AG08396 (cell line): ENCODE measurements at regions not wholly inside any gene's neighbourhood (a gene's known extent, or its start where the extent isn't known, plus 50 kb on each side); places are given as distances from the start of the nearest gene placed in this dataset.

ENCODE experiments used
- DNase-seq: peaks from one replicate; pipeline ENCODE4 v3.0.0; 2012; ENCODE audit warnings: low spot score, mixed read lengths

DNA sequence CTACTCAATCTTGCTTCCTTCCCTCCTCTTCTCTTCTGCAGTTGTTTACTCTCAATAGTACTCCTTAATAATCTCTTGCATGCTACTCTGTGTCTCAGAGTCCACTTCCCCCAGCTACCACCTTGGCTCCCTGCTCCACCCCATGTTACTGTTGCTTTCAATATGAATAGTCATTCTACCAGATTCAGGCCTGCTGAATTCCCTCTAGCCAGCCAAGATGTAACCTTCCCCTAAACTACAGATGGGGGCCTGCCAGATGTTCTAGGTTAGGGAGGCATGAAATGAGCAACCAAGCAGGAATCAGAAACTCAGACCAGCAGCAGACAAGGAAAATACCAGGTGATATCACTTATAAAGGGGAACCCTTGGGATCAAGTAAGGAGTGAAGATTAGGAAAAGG, 392.1 kb upstream of the DDHD1 start:
- DNase-seq: no peak

DNA sequence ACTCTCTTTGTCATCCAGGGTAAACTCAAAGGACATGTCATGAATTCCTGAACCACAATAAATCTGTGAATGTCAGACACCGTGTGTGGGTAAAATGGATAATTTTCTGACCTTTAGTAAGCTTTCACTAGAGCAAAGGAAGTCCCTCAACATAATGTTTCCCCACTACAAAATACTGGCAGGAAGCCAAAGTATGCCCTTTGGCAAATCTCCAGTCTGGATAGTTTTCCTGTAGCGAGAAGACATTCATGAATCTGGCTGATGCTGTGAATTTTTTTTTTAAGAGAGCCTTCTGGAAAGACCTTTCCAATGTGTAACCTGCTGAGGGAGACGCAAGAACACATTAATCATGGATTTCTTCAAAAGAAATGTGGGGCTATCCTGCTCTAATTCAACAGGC, 389.6 kb upstream of the DDHD1 start:
- DNase-seq: peak; percentile 8

DNA sequence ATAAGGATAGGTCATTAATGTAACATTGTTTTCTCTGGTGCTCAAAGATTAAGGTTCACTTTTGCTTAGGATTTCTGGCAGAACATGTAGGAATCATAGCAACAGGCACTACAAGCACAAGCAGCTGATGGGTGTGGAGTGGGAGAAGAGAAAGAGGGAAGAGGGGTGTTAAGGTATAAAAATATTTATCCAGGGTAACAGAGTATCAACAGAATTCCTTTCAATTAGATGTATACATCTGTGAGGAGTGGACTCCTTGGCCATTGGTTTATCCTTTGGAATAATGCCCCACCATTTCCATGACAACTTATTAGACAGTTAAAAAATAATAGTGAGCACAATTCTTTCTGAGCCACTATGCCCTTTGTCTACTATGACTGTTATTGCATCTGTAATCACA, 388.3 kb upstream of the DDHD1 start:
- no peak for DNase-seq

DNA sequence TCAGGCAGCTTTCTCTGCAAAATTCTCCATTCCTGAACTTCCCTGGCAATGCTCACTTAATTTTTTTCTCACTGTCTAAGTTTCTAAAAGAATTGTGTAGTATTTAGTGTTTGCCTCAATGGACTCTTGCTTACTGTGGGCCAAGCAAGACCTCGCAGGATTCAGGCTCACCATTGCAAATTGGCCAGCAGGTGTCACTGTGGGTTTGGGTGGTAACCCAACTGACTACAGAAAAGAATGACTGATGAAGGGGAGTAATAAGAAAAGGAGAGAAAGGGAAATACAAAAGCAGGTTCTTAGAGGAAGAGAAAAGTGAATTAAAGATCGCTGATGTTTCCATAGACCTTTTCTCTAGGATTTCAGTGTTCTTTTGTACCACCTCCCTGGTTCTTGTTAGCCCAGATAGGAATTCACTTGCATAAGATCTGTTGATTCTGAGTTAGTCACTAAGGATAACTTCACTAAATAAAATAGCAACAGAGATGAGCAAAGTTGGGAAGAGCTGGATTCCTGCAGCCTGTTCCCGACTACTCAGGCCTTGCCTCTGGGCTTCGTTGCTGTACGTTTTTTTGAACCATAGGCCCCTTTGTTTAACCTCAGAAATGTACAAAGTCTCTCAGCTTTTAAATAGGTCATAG, 386.5 kb upstream of the DDHD1 start:
- peak; percentile 54 for DNase-seq

DNA sequence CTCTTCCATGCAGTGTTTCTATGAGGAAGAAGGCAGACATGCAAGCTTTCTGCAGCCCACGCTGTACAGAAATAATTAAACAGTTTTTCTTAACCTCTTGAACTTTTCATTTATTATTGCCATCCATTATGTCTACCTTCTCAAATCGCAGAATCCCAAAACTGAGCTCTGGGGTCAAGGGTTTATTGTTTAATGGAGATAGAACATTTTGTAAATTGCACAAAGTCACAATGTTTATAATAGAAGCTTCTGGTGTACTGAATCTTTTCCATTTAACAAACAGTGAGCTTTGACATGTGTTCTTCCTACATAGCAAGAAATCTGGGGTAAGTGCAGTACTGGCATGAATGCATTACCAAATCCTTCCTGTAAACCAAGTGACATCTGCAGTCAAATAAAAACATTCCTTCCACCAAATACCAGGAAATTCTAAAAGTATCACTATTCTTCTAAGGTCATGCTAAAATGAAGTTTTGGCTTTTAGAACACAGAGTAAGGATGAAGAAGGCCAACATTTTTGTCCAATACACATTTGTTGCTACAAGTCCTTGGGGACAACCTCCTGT, 385.3 kb upstream of the DDHD1 start:
- DNase-seq: no peak

DNA sequence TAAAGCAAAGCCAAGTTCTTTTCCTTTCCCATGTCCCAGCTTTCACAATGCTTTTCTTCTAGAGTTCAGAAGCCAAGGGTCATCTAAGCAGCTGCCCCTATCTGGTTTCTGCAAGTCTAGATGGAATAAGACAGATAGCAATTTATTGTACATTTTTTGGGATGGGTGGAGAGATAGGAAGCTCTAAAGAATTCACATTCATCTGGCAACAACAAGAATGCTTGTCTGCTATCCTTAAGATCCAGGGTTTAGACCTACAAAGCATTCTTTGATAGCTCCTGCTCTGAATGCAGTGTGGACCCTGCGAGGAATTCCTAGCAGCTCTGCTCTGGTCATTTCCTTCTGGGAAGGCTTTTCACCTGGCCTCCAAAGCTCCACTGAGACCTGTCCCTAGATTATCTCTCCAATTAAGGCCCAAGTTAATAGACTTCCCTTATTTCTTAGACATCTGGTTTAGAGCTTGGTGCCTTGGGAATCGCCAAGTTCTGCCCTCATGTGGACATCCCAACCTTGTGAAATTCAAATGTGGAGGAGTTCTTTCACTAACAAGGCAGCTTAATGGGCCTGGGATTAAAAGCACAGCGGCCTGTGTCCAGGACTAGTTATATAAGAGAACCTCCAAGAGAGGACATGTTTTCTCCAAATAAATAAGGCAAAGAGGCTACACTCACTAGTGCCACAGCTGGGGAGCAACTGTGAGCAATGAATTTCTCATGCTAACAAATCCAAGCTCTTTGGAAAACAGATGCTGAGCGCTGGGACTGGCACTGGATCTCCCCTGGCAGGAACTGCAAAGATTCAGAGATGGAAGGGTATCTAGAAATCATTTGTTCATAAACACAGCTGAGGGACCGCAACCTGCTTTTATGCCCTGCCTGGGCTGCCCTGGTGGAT, 384.5 kb upstream of the DDHD1 start:
- no peak for DNase-seq

DNA sequence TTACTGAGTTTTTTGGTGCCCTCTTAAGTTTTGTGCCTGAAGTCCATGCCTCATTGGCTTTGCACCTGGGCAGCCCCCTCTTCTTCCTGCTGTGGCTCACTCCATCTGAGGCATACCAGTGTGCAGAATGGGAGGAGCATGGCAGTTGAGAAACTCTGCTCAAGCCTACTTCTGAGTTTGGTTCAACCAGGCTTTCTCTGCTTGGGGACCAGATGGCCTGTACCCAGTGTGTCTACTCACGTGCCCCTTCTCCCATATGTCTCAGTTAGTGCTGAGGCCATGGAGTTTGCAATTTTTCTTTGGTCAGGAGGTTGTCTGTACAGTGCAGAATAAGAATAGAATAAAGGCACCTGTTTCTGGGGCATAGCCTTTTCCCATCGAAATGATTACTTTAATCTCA, 383.3 kb upstream of the DDHD1 start:
- DNase-seq: no peak

DNA sequence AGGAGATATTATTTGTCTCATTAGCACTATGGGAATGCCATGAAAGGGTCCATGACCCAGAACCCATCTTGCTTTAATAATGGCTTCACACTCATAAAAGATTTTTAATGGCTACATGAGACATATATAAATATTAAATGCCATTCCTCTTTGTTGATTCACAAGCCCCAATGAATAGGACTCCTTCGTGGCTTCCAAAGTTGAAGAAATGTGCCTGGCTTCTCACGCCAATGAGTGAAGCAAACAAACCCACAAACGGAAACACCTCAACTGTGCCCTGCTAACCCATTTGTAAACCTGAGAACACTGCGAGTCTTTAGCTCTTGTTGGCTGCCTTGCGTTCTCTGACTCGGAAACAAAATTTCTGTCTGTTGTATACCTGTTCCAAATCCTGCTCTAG, 381.7 kb upstream of the DDHD1 start:
- no peak for DNase-seq

DNA sequence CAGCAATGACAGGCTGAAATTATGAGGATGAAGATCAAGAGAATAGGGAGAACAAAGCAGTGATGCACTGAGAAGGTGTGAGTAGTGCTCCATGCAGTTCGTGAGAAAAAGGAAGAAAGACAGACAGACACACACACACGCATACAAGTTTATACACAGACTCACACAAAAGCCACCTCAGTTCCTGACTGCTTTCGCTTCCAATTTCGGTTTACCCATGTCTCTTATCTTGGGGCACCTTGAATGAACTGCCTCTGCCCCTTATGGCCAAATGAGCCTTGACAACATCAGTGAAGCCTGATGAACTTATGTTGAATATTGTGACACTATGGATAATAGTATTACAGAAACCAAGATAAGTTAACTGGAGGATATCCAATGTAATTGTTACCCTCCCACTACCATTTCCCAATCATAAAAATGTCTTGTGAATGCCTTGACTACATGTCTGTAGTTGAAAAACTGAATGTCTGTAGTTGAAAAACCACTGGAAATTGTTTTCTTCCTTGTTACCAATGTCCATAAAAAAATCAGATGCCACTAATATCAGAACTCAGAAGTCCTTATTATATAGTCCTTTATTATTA, 380.4 kb upstream of the DDHD1 start:
- DNase-seq: no peak

DNA sequence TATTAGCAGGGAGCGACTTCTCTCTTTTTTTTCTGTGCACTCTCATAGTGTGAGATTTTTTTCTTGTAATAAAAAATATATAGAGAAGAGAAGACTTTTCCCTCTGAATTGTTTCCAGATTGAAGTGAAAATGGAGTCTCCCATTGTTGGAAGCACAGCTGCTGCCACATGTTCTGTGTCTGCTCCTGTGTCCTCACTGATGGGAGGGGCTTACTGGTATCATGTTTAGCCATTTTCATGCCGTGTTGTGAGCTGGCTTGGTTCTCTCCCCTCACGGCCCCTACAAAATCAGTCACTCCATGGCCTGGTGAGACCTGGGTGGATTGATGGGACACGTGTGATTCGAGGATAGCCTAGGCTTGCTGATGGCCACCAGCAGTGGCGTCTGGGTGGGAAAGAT, 379.7 kb upstream of the DDHD1 start:
- DNase-seq: no peak

DNA sequence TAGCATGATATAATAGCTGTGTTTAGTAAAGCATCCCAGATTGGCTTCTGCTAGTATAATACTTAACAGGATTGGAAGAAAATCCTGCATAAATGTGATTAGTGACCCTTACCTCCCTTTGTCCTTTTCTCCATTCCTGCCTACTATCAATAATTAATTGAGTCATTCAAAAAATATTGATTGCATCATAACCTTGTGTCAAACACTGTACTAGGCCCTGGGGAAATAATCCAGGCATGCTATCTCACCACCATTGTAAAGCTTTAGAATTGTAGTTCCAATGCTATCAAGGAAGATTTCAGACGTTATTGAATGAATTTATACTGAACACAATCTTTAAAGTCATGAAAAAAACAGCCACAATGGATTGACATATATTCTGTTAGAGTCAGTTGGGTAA, 378.6 kb upstream of the DDHD1 start:
- DNase-seq: no peak

DNA sequence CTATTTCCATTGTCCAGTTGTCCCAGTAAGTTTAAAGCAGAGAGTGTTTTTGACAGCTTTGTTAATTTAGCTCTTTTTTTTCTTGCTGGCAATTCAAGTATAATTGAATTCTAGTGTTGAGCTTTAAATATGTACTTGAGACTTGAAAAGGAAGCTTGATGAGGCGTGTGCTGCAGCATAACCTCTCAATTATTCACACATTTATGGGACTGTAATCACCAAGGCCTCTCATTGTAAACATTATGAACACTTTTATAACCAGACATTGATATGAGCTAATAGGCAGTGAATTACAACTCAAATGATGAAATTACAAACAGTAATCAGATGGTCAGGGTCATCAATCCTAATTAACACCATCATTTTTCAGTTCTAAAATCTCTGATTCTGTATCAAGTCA, 378.0 kb upstream of the DDHD1 start:
- DNase-seq: no peak

DNA sequence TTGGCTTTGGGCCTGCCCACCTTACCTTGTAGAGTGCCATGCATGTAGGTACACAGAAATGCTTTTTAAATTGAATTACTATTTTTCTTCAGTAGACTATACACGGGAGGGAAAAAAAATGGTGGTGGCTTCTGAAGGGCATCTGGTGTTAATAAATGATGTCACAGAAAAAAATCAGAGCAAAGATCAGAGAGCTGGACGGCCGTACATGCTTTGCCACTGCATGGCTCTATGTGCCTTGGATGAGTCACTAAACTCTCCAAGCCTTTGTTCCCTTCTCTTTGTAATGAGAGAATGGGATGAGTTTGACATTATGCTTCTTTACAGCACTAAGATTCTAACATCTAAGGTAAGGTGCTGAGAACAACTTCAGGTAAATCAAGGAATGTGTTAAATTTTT, 376.4 kb upstream of the DDHD1 start:
- no peak for DNase-seq

DNA sequence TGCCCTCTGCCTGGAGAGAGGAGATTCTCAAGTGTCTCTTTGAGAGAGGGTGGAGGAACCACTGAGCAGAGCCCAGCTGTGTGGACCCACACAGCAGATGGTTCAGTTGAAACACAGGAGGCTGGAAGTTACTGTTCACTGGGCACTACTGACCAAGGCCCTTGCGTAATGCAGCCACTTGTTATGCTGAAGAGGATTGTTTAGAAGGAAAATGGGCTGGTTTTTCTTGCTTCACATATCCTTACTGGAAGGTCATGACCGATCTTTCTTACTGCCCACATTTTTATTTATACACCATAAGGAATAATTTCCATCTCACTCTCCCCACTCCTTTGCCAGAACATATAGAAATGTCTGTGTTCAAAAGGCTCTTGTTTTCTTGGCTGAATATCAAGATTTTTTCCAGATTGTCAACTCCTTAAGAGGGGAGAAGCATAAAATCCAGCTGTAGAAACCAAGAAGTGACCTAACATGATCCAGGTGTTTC, 375.1 kb upstream of the DDHD1 start:
- peak; percentile 24 for DNase-seq

DNA sequence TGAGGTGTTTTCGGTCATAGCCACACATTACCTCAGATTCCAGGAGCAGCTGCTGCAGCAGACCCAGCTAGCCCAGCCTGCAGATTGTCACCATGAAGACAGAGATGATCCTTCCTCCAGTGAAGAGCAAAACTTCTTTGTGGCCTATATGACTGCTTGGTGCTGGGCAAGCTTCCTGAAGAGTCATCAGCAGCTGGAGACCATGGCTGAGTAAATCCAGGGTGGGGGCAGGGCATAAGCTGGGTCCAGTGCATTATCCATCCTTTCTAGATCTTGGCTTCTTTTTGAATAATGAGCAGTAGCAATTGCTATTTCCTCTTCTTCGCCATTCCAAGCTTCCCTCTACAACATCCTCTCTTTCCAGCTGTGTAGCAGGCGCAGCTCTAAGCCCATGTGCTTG, 373.1 kb upstream of the DDHD1 start:
- DNase-seq: no peak

DNA sequence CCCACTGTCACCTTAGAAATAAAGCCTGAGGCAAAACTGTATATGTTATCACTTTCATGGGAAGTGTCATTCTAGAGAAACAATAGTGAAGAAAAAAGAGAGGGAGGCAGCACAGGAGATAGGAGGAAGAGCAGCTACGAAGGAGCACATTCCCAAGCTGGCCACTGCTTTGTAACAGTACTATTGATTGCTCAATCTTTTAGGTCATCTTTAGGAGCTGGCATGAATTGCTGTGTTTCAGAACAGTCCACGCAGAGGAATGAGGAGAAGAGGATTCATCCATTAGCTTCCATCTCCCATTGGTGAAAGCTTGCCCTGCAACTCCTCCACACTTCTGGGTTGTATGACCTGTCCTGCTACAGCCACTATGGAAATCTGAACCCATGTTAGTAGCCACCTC, 372.5 kb upstream of the DDHD1 start:
- no peak for DNase-seq

DNA sequence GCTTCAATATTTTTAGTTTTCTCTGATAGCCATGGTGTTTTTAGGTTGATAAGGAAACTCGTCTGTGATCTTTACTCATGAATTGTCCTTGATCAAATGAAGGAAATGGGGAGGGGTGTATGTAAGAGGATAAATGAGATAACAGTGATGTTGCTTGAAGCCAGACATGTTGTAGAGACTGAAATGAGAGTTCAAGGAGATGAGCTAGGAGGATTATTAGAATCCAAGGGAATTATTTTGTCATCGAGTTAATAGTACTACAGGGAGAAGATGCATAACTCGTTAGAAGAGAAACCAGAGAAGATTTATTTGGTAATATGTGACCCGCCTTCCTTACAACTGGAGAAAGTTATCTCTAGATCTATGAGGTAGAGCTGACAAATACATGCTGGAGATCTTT, 371.3 kb upstream of the DDHD1 start:
- DNase-seq: no peak

DNA sequence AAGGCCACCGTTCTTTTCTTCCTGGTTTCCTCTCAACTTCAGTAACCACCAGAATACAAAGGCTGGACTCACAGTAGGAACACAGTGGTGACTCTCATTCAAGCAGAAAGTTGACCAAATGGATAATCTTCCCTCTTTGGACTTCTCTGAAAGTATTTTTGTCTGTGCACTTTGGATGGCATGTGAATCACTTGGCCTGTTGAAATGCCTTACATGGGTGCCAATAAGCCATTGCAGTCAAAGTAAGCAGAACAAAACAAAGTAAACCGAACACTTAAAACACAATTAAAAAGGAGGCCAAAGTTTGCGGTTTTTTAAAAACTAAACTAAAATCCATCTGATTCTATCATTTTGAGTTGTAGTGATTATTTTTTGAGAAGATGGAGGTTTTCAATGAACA, 370.1 kb upstream of the DDHD1 start:
- DNase-seq: no peak

DNA sequence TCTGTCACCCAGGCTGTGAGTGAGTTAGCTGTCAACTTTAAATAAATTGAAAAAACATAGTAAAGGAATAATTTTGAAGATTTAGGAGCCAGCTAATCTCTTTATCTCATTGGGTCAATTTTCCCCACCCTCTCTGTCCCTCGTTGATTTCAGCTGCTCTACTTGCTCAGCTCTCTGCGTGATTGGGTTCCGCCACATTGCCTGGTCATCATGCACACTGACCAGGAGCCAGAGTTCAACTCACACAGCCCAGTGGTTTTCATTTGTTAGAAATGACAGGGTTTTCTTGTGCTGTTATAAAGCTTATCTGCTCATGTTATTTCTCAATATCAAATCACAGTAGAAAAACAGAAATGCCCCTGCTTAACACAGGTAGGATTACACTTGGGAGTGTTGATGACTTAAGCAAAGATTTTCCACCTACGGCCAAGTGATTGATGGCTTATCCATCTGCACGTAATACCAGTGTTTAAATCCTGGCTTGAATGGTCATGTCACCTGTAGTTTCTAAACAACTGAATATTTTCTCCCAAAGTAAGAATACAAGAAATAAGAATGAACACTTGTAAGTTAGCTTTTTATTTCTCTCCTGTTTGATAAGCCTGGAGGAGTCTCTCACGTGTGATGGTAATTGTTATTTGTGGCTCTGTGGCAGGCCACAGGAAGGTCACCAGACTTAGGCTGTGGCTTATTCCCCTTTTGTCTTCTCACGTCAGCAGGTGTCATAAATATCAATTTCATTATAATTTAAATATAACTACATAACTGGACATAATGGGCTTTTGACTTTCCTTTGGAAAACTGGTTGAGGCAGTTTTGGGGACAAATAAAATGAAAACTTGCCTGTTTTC, 367.2 kb upstream of the DDHD1 start:
- DNase-seq: no peak

DNA sequence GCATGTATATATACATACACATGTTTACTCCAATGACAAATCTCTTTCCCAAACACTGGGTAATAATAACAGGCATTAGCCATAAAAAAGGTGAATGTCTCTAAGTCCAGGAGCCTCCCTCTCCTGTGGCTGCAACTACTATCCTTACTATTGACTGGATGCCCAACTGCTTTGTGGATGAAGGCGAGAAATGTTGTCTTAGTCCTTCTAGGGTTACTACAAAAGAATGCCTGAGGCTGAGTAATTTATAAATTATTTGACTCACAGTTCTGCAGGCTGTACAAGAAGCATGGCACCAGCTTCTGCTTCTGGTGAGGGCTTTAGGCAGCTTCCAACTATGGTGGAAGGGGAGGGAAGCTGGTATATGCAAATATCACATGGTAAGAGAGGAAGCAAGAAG, 366.0 kb upstream of the DDHD1 start:
- DNase-seq: no peak

DNA sequence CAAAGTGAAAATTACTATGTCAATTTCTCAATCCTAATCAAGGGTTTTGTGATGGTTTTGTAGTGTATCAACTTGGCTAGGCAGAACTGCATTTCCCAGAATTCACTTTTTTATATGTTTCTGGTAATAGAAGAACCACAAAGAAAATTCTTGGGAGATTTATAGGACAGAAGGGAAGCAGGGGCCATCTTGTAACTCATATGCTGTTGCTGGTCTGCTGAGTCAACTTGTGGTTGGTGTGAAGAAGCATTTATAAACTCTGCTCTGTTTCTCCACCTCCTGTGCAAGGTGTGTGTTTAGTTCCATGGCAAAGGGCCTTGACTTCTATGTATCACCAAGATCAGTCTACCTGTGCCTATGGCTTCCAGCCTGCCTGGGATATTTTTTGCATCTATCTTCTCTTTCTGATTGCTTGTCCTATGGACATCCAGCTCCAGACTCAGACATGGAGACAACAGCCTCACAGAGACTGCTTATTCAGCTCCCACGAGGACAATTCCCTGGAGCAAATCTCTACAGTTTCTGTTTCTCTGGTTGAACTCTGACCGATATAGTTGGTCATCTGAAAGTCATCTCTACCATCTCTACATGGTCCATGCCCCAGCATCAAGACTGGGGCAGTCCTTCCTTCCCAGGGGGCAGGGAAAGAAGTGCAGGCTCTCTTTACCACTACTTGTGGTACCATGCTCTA, 364.3 kb upstream of the DDHD1 start:
- DNase-seq: no peak
